Keratinocyte (primary cell): ENCODE measurements at regions not wholly inside any gene's neighbourhood (a gene's known extent, or its start where the extent isn't known, plus 50 kb on each side); places are given as distances from the start of the nearest gene placed in this dataset.

ENCODE experiments used
- DNase-seq: peaks from one replicate; pipeline ENCODE4 v3.0.0-alpha.2; 2011; ENCODE audit warnings: low read depth, missing footprints, low spot score
- FAIRE-seq: peaks from 2 replicates; lab custom pipeline; 2011; peaks lifted over from hg19 to GRCh38; lab: Jason Lieb, UNC
- H2AFZ ChIP-seq: 2 replicates; pipeline ENCODE4 v1.6.0; 2012; ENCODE audit warnings: low read length, control low read depth, inconsistent platforms; ENCODE audit not compliant: control insufficient read depth
- H3K27ac ChIP-seq: 2 replicates; pipeline ENCODE4 v1.5.1; 2011; ENCODE audit warnings: low read length; ENCODE audit not compliant: control insufficient read depth, insufficient read depth
- H3K27me3 ChIP-seq: 3 replicates; pipeline ENCODE4 v1.6.0; 2011; ENCODE audit warnings: low read length; ENCODE audit not compliant: control insufficient read depth, insufficient read depth; ENCODE audit errors: extremely low read depth
- H3K36me3 ChIP-seq, 2 experiments: 2 replicates in 1 of 2; 3 replicates in 1 of 2; pipeline ENCODE4 v1.5.1; 2011; ENCODE audit warnings: low read length in 2 of 2, mild to moderate bottlenecking in 1 of 2; ENCODE audit not compliant: control insufficient read depth in 2 of 2, insufficient read depth in 2 of 2; ENCODE audit errors: extremely low read depth in 1 of 2
- H3K4me1 ChIP-seq: 3 replicates; pipeline ENCODE4 v1.5.1; 2011; ENCODE audit warnings: low read length; ENCODE audit not compliant: control insufficient read depth, insufficient read depth; ENCODE audit errors: extremely low read depth
- H3K4me2 ChIP-seq: 3 replicates; pipeline ENCODE4 v1.6.0; 2011; ENCODE audit warnings: low read depth, low read length; ENCODE audit not compliant: control insufficient read depth, insufficient read depth; ENCODE audit errors: extremely low read depth
- H3K4me3 ChIP-seq, 3 experiments: fragments of 200-600 bp in 1 of 3; sonication (generic) in 1 of 3; 2 replicates in 2 of 3; 3 replicates in 1 of 3; pipeline ENCODE4 v1.5.1; 2011 to 2016; ENCODE audit warnings: low read length in 3 of 3, mild to moderate bottlenecking in 3 of 3, control low read depth in 2 of 3, inconsistent platforms in 1 of 3, low read depth in 1 of 3, mixed read lengths in 1 of 3, mixed run types in 1 of 3, moderate library complexity in 1 of 3; ENCODE audit not compliant: control insufficient read depth in 2 of 3, insufficient read depth in 2 of 3; ENCODE audit errors: extremely low read depth in 1 of 3
- H3K79me2 ChIP-seq: 2 replicates; pipeline ENCODE4 v1.6.0; 2012; ENCODE audit warnings: low read length; ENCODE audit not compliant: control insufficient read depth, insufficient read depth
- H3K9ac ChIP-seq: 3 replicates; pipeline ENCODE4 v1.6.0; 2011; ENCODE audit warnings: low read length; ENCODE audit not compliant: control insufficient read depth, insufficient read depth; ENCODE audit errors: extremely low read depth
- H3K9me1 ChIP-seq: 3 replicates; pipeline ENCODE4 v1.6.0; 2011; ENCODE audit warnings: low read length; ENCODE audit not compliant: control insufficient read depth, insufficient read depth; ENCODE audit errors: extremely low read depth
- H3K9me3 ChIP-seq: 2 replicates; pipeline ENCODE4 v1.5.1; 2012; ENCODE audit warnings: low read depth, low read length; ENCODE audit not compliant: control insufficient read depth
- H4K20me1 ChIP-seq: 3 replicates; pipeline ENCODE4 v1.6.0; 2011; ENCODE audit warnings: low read length; ENCODE audit not compliant: control insufficient read depth, insufficient read depth; ENCODE audit errors: extremely low read depth
- CTCF ChIP-seq, 3 experiments: IDR thresholded peaks in 1 of 3; conservative IDR thresholded peaks in 1 of 3; optimal IDR thresholded peaks in 1 of 3; 2 replicates in 2 of 3; 3 replicates in 1 of 3; pipeline versions ENCODE3 to v1.5.1; 2011; ENCODE audit warnings: low read length in 3 of 3, mild to moderate bottlenecking in 3 of 3, moderate library complexity in 2 of 3, control low read depth in 1 of 3, inconsistent platforms in 1 of 3; ENCODE audit not compliant: insufficient read depth in 2 of 3; ENCODE audit errors: extremely low read depth in 1 of 3
- EZH2 ChIP-seq: IDR thresholded peaks from one replicate; pipeline ENCODE4 v1.6.1; 2012; ENCODE audit warnings: inconsistent platforms, mild to moderate bottlenecking, low read length, moderate library complexity
- dilution Hi-C: fragments of 300-500 bp; cut with MboI; formaldehyde crosslinking; loops from one replicate; pipeline ENCODE4 v1.7.0; 2020; ENCODE audit warnings: low sequenced_read_pairs; ENCODE audit not compliant: extremely low pct_ligation_motif_present

- Histone ChIP-seq H3K27ac (no peak overlapping the region), H3K4me2 (no peak overlapping the region), H2AFZ (no peak overlapping the region), H3K36me3 (no peaks in the 10 kb centered on the region), H3K9me1 (no peaks in the 10 kb centered on the region), H3K4me3 (no peak overlapping the region), H3K4me1 (no peaks in the 10 kb centered on the region), H4K20me1 (no peaks in the 10 kb centered on the region), H3K9me3 (no peaks in the 10 kb centered on the region), H3K27me3 (no peaks in the 10 kb centered on the region), H3K79me2 (no peaks in the 10 kb centered on the region), H3K9ac (no peak overlapping the region)
- TF ChIP-seq EZH2 = no peak
- no peak for TF ChIP-seq CTCF (optimal IDR thresholded peaks at IDR 0.05 in 1 of 3, IDR thresholded peaks at IDR 0.05 in 1 of 3, conservative IDR thresholded peaks at IDR 0.05 in 1 of 3; ENCODE audit: extremely low read depth in 1 of 3, insufficient read depth in 2 of 3, low read length in 3 of 3)
- FAIRE-seq = no peak
- dilution Hi-C loops = no loop called here
- DNase-seq = no peak
Observed at GRCh38 chr13:91284335-91284734, 63.2 kb upstream of the MIR17HG start.

GRCh38 chr13:91286317-91286716, 61.2 kb upstream of the MIR17HG start:
- FAIRE-seq = no peak
- Histone ChIP-seq H3K9me1 (no peaks in the 10 kb centered on the region), H3K4me2 (no peak overlapping the region), H3K27me3 (no peaks in the 10 kb centered on the region), H2AFZ (no peak overlapping the region), H3K79me2 (no peaks in the 10 kb centered on the region), H3K4me1 (no peaks in the 10 kb centered on the region), H3K9me3 (no peaks in the 10 kb centered on the region), H3K36me3 (no peaks in the 10 kb centered on the region), H3K4me3 (no peak overlapping the region), H3K9ac (no peak overlapping the region), H4K20me1 (no peaks in the 10 kb centered on the region), H3K27ac (no peak overlapping the region)
- dilution Hi-C loops = no loop called here
- no peak for DNase-seq
- no peak for TF ChIP-seq CTCF (optimal IDR thresholded peaks at IDR 0.05 in 1 of 3, IDR thresholded peaks at IDR 0.05 in 1 of 3, conservative IDR thresholded peaks at IDR 0.05 in 1 of 3; ENCODE audit: extremely low read depth in 1 of 3, insufficient read depth in 2 of 3, low read length in 3 of 3)
- TF ChIP-seq EZH2 = no peak
